Calu3 (cell line): ENCODE measurements at regions not wholly inside any gene's neighbourhood (a gene's known extent, or its start where the extent isn't known, plus 50 kb on each side); places are given as distances from the start of the nearest gene placed in this dataset.

Source experiments
- BruUV-seq: library from RNA; stranded (reverse); fragments of 400-500 nt; replicated peaks from 2 replicates; lab custom pipeline; 2021; lab: Mats Ljungman, UMichigan
- CTCF ChIA-PET: fragments of 300-600 bp; sonication (Branson Sonifier 250); formaldehyde crosslinking; loops from one replicate; lab custom pipeline; 2022; ENCODE audit warnings: antibody characterized with exemption; lab: Charles Lee
- DNase-seq: peaks from one replicate; pipeline ENCODE4 v3.0.0; 2022
- H3K27ac Mint-ChIP-seq: one replicate; pipeline ENCODE4 v1.8.0; 2022; ENCODE audit warnings: mixed read lengths; ENCODE audit not compliant: unreplicated experiment
- H3K27me3 Mint-ChIP-seq: one replicate; pipeline ENCODE4 v1.8.0; 2022; ENCODE audit warnings: mixed read lengths; ENCODE audit not compliant: unreplicated experiment
- H3K36me3 Mint-ChIP-seq: one replicate; pipeline ENCODE4 v1.8.0; 2022; ENCODE audit warnings: mild to moderate bottlenecking, moderate library complexity, mixed read lengths; ENCODE audit not compliant: insufficient read depth, unreplicated experiment
- H3K4me1 Mint-ChIP-seq: one replicate; pipeline ENCODE4 v1.8.0; 2022; ENCODE audit warnings: mild to moderate bottlenecking, low read depth, mixed read lengths; ENCODE audit not compliant: unreplicated experiment
- H3K4me3 Mint-ChIP-seq: one replicate; pipeline ENCODE4 v1.8.0; 2022; ENCODE audit warnings: mild to moderate bottlenecking, low read depth, moderate library complexity, mixed read lengths; ENCODE audit not compliant: unreplicated experiment
- H3K9me3 Mint-ChIP-seq: one replicate; pipeline ENCODE4 v1.8.0; 2022; ENCODE audit warnings: low read depth, mixed read lengths; ENCODE audit not compliant: unreplicated experiment
- intact Hi-C: fragments of 100-400 bp; cut with micrococcal nuclease; formaldehyde crosslinking; loops from one replicate; pipeline ENCODE4 v1.10.0; 2022; ENCODE audit not compliant: unreplicated experiment
- TF ChIP-seq, protein P1 (sequence below): fragments of 200-600 bp; IDR thresholded peaks from one replicate; pipeline ENCODE4 v1.8.0; 2022; ENCODE audit warnings: antibody characterized with exemption; ENCODE audit not compliant: unreplicated experiment

DNA sequence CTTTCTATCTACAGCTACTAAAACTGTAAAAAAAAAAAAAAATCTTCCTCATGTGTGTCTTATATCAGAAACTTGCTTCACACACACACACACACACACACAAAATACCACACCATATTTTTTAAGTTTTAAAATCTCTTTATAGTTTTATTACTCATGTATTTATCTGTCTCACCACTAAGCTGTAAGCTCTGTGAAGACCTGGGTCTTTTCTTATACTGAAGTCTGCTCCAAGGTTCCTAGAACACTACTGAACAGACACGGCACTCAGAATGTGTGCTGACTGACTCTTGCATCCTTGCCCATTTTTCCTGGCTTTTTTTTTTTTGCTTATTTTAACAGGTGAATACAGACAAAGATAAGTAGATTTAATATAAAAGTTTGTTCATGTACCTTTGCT, 135.6 kb upstream of the CXXC4 start:
- CTCF ChIA-PET: no interaction called here
- TF ChIP-seq, protein P1, sequence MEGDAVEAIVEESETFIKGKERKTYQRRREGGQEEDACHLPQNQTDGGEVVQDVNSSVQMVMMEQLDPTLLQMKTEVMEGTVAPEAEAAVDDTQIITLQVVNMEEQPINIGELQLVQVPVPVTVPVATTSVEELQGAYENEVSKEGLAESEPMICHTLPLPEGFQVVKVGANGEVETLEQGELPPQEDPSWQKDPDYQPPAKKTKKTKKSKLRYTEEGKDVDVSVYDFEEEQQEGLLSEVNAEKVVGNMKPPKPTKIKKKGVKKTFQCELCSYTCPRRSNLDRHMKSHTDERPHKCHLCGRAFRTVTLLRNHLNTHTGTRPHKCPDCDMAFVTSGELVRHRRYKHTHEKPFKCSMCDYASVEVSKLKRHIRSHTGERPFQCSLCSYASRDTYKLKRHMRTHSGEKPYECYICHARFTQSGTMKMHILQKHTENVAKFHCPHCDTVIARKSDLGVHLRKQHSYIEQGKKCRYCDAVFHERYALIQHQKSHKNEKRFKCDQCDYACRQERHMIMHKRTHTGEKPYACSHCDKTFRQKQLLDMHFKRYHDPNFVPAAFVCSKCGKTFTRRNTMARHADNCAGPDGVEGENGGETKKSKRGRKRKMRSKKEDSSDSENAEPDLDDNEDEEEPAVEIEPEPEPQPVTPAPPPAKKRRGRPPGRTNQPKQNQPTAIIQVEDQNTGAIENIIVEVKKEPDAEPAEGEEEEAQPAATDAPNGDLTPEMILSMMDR: no peak
- no peaks in the 10 kb centered on the region for H3K36me3 Mint-ChIP-seq
- intact Hi-C loops: no loop called here
- BruUV-seq: no TSS peak
- DNase-seq: no peak
- H3K27me3 Mint-ChIP-seq: no peaks in the 10 kb centered on the region
- H3K9me3 Mint-ChIP-seq: no peaks in the 10 kb centered on the region
- no peaks in the 10 kb centered on the region for H3K4me1 Mint-ChIP-seq
- H3K4me3 Mint-ChIP-seq: no peak overlapping the region
- H3K27ac Mint-ChIP-seq: no peak overlapping the region

DNA sequence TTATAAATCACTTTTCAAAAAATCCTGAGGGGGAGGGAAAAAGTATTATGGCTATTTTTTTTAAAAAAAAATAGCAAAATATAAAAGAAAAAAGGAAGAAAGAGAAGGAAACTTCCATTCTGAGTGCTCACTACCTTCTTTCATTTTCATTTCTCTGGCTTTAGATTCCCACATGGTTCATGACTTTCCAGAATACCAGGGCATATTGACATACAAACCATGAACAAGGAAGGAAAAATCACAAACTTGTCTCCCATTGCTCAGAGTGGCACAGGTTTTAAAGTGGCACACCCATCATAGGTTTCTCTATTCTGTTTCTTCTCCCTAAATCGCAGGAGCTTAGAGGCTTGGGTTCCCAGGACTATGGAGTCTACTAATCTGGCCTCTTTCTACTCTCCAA, 136.3 kb upstream of the CXXC4 start:
- intact Hi-C loops: no loop called here
- no peak for DNase-seq
- CTCF ChIA-PET: no interaction called here
- TF ChIP-seq, protein P1: no peak
- no peaks in the 10 kb centered on the region for H3K36me3 Mint-ChIP-seq
- no peak overlapping the region for H3K4me3 Mint-ChIP-seq
- H3K9me3 Mint-ChIP-seq: no peaks in the 10 kb centered on the region
- H3K27ac Mint-ChIP-seq: no peak overlapping the region
- H3K27me3 Mint-ChIP-seq: no peaks in the 10 kb centered on the region
- no peaks in the 10 kb centered on the region for H3K4me1 Mint-ChIP-seq
- no TSS peak for BruUV-seq

DNA sequence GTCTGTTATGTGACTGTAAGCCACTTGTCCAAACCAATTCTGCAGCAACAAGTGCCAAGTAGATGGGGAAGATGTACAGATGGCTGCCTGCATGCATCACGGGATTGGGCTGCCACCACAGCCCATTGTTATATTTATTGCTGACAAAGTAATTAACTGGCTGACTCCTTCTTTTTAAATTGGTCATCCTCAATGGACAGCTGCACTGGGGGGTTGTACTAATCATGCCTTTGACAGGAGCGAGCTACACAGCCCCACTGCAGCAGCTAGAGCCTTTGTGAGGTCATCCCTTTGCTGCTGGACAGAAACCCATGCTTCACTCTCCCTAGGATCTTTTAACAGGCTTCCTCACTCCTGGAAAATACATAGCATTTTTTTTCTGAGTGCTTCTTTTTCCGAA, 146.7 kb upstream of the CXXC4 start:
- TF ChIP-seq, protein P1: no peak
- no TSS peak for BruUV-seq
- CTCF ChIA-PET: interaction anchor here (0.6 kb wide), 1 partner anchor 614 kb away, joined by 6 read pairs; no protein-coding TSS in a partner anchor
- Mint-ChIP-seq H3K27ac (no peak overlapping the region), H3K4me3 (no peak overlapping the region), H3K36me3 (no peaks in the 10 kb centered on the region), H3K27me3 (no peaks in the 10 kb centered on the region), H3K4me1 (no peaks in the 10 kb centered on the region), H3K9me3 (no peaks in the 10 kb centered on the region)
- intact Hi-C loops: no loop called here
- no peak for DNase-seq

DNA sequence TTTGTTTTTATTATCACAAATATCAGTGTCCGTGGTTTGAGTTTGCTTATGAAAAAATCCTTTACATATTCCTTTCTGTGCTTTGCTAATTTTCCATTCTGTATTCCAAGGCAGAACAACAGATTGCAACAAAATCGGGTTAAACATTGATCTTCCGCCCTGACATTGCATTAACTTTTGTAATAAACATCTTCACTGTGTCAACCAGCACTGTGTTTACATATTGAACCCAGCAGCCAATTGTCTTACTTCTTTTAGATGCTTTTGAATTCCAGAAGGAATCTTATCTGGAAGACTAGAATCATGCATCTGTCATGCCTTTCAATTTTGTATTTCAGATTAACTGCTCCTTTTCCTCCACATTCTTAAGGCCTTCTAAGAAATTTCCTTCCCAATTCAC, 147.8 kb upstream of the CXXC4 start:
- intact Hi-C loops: no loop called here
- no peaks in the 10 kb centered on the region for H3K4me1 Mint-ChIP-seq
- DNase-seq: no peak
- no peak overlapping the region for H3K4me3 Mint-ChIP-seq
- BruUV-seq: no TSS peak
- no peaks in the 10 kb centered on the region for H3K9me3 Mint-ChIP-seq
- TF ChIP-seq, protein P1: no peak
- H3K36me3 Mint-ChIP-seq: no peaks in the 10 kb centered on the region
- CTCF ChIA-PET: no interaction called here
- H3K27ac Mint-ChIP-seq: no peak overlapping the region
- no peaks in the 10 kb centered on the region for H3K27me3 Mint-ChIP-seq
